ENCODE measurements at regions not wholly inside any gene's neighbourhood (a gene's known extent, or its start where the extent isn't known, plus 50 kb on each side); places are given as distances from the start of the nearest gene placed in this dataset.

GRCh38 chr4:151614561-151614960 lies 146.2 kb downstream of the GATB start:
- CTCF ChIA-PET = interaction anchor here (0.5 kb wide), 1 partner anchor 273 kb away, joined by 3 read pairs; no protein-coding TSS in a partner anchor
- Mint-ChIP-seq H3K4me3 (no peak overlapping the region), H3K9me3 (no peaks in the 10 kb centered on the region)

GRCh38 chr4:151618858-151619257 lies 141.9 kb downstream of the GATB start:
- CTCF ChIA-PET = no interaction called here
- H3K4me1 Mint-ChIP-seq = no peaks in the 10 kb centered on the region
- H3K27ac Mint-ChIP-seq = no peak overlapping the region
- H3K9me3 Mint-ChIP-seq = no peaks in the 10 kb centered on the region
- no peak for DNase-seq
- no peaks in the 10 kb centered on the region for H3K36me3 Mint-ChIP-seq (ENCODE audit: low read depth)
- no peak overlapping the region for H3K4me3 Mint-ChIP-seq
- POLR2A ChIA-PET = no interaction called here
- H3K27me3 Mint-ChIP-seq = peaks cover 16% of the 10 kb centered on the region

More at GRCh38 chr4:151614561-151614960, 146.2 kb downstream of the GATB start:
- no peaks in the 10 kb centered on the region for H3K36me3 Mint-ChIP-seq (ENCODE audit: low read depth)
- POLR2A ChIA-PET = no interaction called here
- peaks cover 12% of the 10 kb centered on the region for H3K27me3 Mint-ChIP-seq
- no peak for DNase-seq
- no peak overlapping the region for H3K27ac Mint-ChIP-seq
- no peaks in the 10 kb centered on the region for H3K4me1 Mint-ChIP-seq

GRCh38 chr4:151620066-151620465 lies 140.7 kb downstream of the GATB start:
- H3K36me3 Mint-ChIP-seq (ENCODE audit: low read depth) = no peaks in the 10 kb centered on the region
- no peak overlapping the region for H3K27ac Mint-ChIP-seq
- H3K27me3 Mint-ChIP-seq = peaks cover 16% of the 10 kb centered on the region
- no peak for DNase-seq
- no peak overlapping the region for H3K4me3 Mint-ChIP-seq
- POLR2A ChIA-PET = no interaction called here
- no peaks in the 10 kb centered on the region for H3K4me1 Mint-ChIP-seq
- CTCF ChIA-PET = interaction anchor here (1.0 kb wide), 1 partner anchor 16 kb away, joined by 3 read pairs; no protein-coding TSS in a partner anchor
- no peaks in the 10 kb centered on the region for H3K9me3 Mint-ChIP-seq
